ENCODE measurements at regions not wholly inside any gene's neighbourhood (a gene's known extent, or its start where the extent isn't known, plus 50 kb on each side); places are given as distances from the start of the nearest gene placed in this dataset.

GRCh38 chr14:101707863-101708620 lies 53.5 kb upstream of the PPP2R5C start:
- H3K4me1 ChIP-seq (ENCODE audit: insufficient read depth), result peaks cover 10% of the 10 kb centered on the region
- H3K27ac ChIP-seq, result no peak overlapping the region
- H3K4me2 ChIP-seq, result peak overlapping the region; percentile 39
- peaks cover 19% of the 10 kb centered on the region for H3K27me3 ChIP-seq
- DNase-seq (ENCODE audit: low spot score), result no peak
- no peaks in the 10 kb centered on the region for H3K9me3 ChIP-seq (ENCODE audit: low read depth)
- H2AFZ ChIP-seq, result no peak overlapping the region
- no peak for TF ChIP-seq CTCF (IDR thresholded peaks at IDR 0.05; ENCODE audit: poor library complexity)
- no peak for TF ChIP-seq EZH2 (IDR thresholded peaks at IDR 0.05; ENCODE audit: borderline replicate concordance)
- no peak for TF ChIP-seq EZH2phosphoT487 (IDR thresholded peaks at IDR 0.05; ENCODE audit: low read depth, severe bottlenecking, unreplicated experiment)
- 85% methylated on average over 12 of the region's 12 CpGs for WGBS (ENCODE audit: low lambda C conversion rate, missing lambda C conversion rate)
- no peaks in the 10 kb centered on the region for H4K20me1 ChIP-seq (ENCODE audit: insufficient read depth, poor library complexity, severe bottlenecking)
- no peaks in the 10 kb centered on the region for H3K79me2 ChIP-seq
- H3K4me3 ChIP-seq, result no peak overlapping the region
- no peaks in the 10 kb centered on the region for H3K36me3 ChIP-seq (replicated peaks; ENCODE audit: insufficient read depth, low read depth)
- H3K9me2 ChIP-seq (replicated peaks; ENCODE audit: insufficient read depth), result no peaks in the 10 kb centered on the region

GRCh38 chr14:101708853-101709532 lies 52.5 kb upstream of the PPP2R5C start:
- no peak overlapping the region for H3K27ac ChIP-seq
- H3K4me1 ChIP-seq (ENCODE audit: insufficient read depth), result peaks cover 10% of the 10 kb centered on the region
- peaks cover 15% of the 10 kb centered on the region for H3K27me3 ChIP-seq
- TF ChIP-seq CTCF (IDR thresholded peaks at IDR 0.05; ENCODE audit: poor library complexity), result no peak
- no peaks in the 10 kb centered on the region for H3K9me2 ChIP-seq (replicated peaks; ENCODE audit: insufficient read depth)
- H3K36me3 ChIP-seq (replicated peaks; ENCODE audit: insufficient read depth, low read depth), result no peaks in the 10 kb centered on the region
- H2AFZ ChIP-seq, result no peak overlapping the region
- H3K79me2 ChIP-seq, result no peaks in the 10 kb centered on the region
- DNase-seq (ENCODE audit: low spot score), result no peak
- no peak overlapping the region for H3K4me2 ChIP-seq
- H3K9me3 ChIP-seq (ENCODE audit: low read depth), result no peaks in the 10 kb centered on the region
- 84% methylated on average over 18 of the region's 18 CpGs for WGBS (ENCODE audit: low lambda C conversion rate, missing lambda C conversion rate)
- no peaks in the 10 kb centered on the region for H4K20me1 ChIP-seq (ENCODE audit: insufficient read depth, poor library complexity, severe bottlenecking)
- H3K4me3 ChIP-seq, result no peak overlapping the region

DNA sequence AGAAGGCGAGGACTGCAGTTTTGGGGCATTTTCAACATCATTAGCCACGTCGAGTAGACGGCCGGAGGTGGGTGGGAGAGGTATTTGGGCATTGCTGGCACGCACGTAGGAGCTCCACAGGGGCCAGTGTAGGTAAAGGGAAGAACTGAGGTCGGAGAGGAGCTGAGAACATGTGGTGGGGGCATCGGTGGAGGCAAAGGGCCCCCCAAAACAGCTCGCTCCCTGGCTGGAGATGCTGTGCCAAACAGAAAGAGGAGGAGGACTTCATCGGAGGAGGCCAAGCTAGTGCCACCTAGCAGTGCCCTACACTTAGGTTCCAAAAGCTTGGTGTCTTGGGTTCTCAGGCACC lies 52.0 kb upstream of the PPP2R5C start:
- no peaks in the 10 kb centered on the region for H4K20me1 ChIP-seq (ENCODE audit: insufficient read depth, poor library complexity, severe bottlenecking)
- H2AFZ ChIP-seq, result no peak overlapping the region
- H3K4me3 ChIP-seq, result no peak overlapping the region
- no peak overlapping the region for H3K4me2 ChIP-seq
- no peaks in the 10 kb centered on the region for H3K9me3 ChIP-seq (ENCODE audit: low read depth)
- H3K27ac ChIP-seq, result no peak overlapping the region
- H3K27me3 ChIP-seq, result peaks cover 11% of the 10 kb centered on the region
- no peaks in the 10 kb centered on the region for H3K9me2 ChIP-seq (replicated peaks; ENCODE audit: insufficient read depth)
- DNase-seq (ENCODE audit: low spot score), result no peak
- no peak for TF ChIP-seq CTCF (IDR thresholded peaks at IDR 0.05; ENCODE audit: poor library complexity)
- TF ChIP-seq EZH2phosphoT487 (IDR thresholded peaks at IDR 0.05; ENCODE audit: low read depth, severe bottlenecking, unreplicated experiment), result no peak
- no peak for TF ChIP-seq EZH2 (IDR thresholded peaks at IDR 0.05; ENCODE audit: borderline replicate concordance)
- WGBS (ENCODE audit: low lambda C conversion rate, missing lambda C conversion rate), result 97% methylated on average over 4 of the region's 11 CpGs
- no peaks in the 10 kb centered on the region for H3K36me3 ChIP-seq (replicated peaks; ENCODE audit: insufficient read depth, low read depth)
- no peaks in the 10 kb centered on the region for H3K79me2 ChIP-seq
- peaks cover 10% of the 10 kb centered on the region for H3K4me1 ChIP-seq (ENCODE audit: insufficient read depth)

Data from hepatocyte (in vitro differentiated cells).